ENCODE measurements at regions not wholly inside any gene's neighbourhood (a gene's known extent, or its start where the extent isn't known, plus 50 kb on each side); places are given as distances from the start of the nearest gene placed in this dataset.
A peak's percentile ranks its signal among the peaks of the same experiment; 100 is the strongest.
"Not testable (repeated sequence)": the region's sequence is repeated elsewhere in the genome, so short reads cannot be mapped to it uniquely, and the experiment has no call there.

GRCh38 chr7:156504687-156505545 is 135.7 kb upstream of the RNF32 start:
- no peak for TF ChIP-seq CTCF (conservative IDR thresholded peaks at IDR 0.05; ENCODE audit: low read depth, low read length)
- no peak overlapping the region for H3K4me3 ChIP-seq (ENCODE audit: low read depth, low read length)
- DNase-seq (ENCODE audit: low read depth) = peak; percentile 86

- H3K4me3 ChIP-seq (ENCODE audit: low read depth, low read length) = no peak overlapping the region
- DNase-seq (ENCODE audit: low read depth) = no peak
- no peak for TF ChIP-seq CTCF (conservative IDR thresholded peaks at IDR 0.05; ENCODE audit: low read depth, low read length)
Observed at GRCh38 chr7:156504006-156504405, 136.6 kb upstream of the RNF32 start.

- DNase-seq (ENCODE audit: low read depth) = no peak
- no peak overlapping the region for H3K4me3 ChIP-seq (ENCODE audit: low read depth, low read length)
- TF ChIP-seq CTCF (conservative IDR thresholded peaks at IDR 0.05; ENCODE audit: low read depth, low read length) = peak; percentile 61
Observed at GRCh38 chr7:156503196-156503595, 137.4 kb upstream of the RNF32 start.

GRCh38 chr7:156501815-156502214 is 138.8 kb upstream of the RNF32 start:
- not testable (repeated sequence) for H3K4me3 ChIP-seq (ENCODE audit: low read depth, low read length); DNase-seq (ENCODE audit: low read depth)

- H3K4me3 ChIP-seq (ENCODE audit: low read depth, low read length) = no peak overlapping the region
- TF ChIP-seq CTCF (conservative IDR thresholded peaks at IDR 0.05; ENCODE audit: low read depth, low read length) = no peak
- DNase-seq (ENCODE audit: low read depth) = no peak
Observed at GRCh38 chr7:156499247-156499881, 141.2 kb upstream of the RNF32 start.

GRCh38 chr7:156497776-156498509 is 142.6 kb upstream of the RNF32 start:
- no peak for DNase-seq (ENCODE audit: low read depth)
- TF ChIP-seq CTCF (conservative IDR thresholded peaks at IDR 0.05; ENCODE audit: low read depth, low read length) = no peak
- no peak overlapping the region for H3K4me3 ChIP-seq (ENCODE audit: low read depth, low read length)

GRCh38 chr7:156496865-156497264 is 143.7 kb upstream of the RNF32 start:
- H3K4me3 ChIP-seq (ENCODE audit: low read depth, low read length) = no peak overlapping the region
- DNase-seq (ENCODE audit: low read depth) = no peak
- no peak for TF ChIP-seq CTCF (conservative IDR thresholded peaks at IDR 0.05; ENCODE audit: low read depth, low read length)

Data from epithelial cell of proximal tubule (primary cell).